GM20431 (cell line): ENCODE measurements at regions not wholly inside any gene's neighbourhood (a gene's known extent, or its start where the extent isn't known, plus 50 kb on each side); places are given as distances from the start of the nearest gene placed in this dataset.

Experiments used
- in situ Hi-C: fragments of 300-500 bp; cut with MseI, MboI; formaldehyde crosslinking; loops from one replicate; pipeline ENCODE4 v1.15.0; 2020; ENCODE audit warnings: low sequenced_read_pairs; ENCODE audit not compliant: unreplicated experiment

DNA sequence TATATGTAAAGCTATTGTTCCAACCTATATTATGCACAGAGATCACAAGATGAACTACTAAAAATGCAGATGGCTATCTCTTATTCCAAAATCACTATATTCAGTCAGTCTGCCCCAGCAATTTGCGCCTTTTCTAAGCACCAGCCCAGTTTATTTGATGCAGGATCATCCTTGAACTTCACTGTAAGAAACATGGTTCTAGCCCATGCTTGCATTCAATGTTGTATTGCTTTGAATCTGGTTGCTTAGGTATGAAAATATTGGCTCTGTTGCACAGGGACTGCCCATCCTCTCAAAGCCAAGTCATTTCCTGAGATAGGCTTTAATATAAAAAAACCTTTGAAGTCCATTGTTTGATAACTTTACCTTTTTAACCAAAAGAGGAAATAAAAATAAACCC lies 170.5 kb upstream of the LRIG1 start:
- in situ Hi-C loops = no loop called here

GRCh38 chr3:66672830-66673229 lies 172.0 kb upstream of the LRIG1 start:
- in situ Hi-C loops = no loop called here

DNA sequence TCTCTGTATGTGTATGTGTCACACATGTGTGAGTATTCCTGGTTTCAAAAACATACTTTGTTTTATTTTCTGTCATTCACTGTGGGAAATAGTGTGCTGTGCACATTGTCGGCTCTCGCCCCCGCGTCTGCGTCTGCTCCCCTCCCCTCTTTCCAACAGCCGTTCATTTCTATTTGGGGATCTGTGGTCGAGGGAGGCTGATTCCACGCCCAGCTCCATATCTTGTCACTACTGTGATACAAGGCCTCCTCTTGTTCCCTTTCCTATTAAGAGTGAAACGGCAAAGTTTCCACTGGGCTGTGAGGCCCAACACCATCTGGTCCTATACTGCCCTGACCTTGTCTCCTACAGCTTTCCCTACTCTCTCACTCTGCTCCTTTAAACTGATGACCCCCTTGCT lies 172.5 kb upstream of the LRIG1 start:
- in situ Hi-C loops = no loop called here

- in situ Hi-C loops = no loop called here
Observed at GRCh38 chr3:66675366-66675765, 174.5 kb upstream of the LRIG1 start.

- in situ Hi-C loops = no loop called here
Observed at GRCh38 chr3:66692042-66692765, 191.4 kb upstream of the LRIG1 start.

DNA sequence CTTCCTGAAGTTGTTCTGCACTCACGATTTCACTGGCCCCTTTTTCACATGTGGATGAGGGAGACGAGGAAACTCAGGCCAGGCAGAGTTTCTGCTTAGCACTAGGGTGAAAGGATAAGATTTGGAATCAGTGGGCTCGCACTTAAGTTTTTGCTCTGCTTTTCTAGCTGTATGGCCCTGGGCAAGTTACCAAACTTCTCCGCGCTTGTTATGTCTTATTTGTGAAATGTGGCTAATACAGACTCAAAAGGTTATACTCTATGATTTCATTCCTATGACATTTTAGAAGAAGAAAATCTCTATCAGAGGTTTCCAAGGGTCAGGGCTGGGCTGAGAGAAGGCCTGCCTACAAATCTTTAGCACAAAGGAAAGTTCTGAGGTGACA lies 191.9 kb upstream of the LRIG1 start:
- in situ Hi-C loops = no loop called here

DNA sequence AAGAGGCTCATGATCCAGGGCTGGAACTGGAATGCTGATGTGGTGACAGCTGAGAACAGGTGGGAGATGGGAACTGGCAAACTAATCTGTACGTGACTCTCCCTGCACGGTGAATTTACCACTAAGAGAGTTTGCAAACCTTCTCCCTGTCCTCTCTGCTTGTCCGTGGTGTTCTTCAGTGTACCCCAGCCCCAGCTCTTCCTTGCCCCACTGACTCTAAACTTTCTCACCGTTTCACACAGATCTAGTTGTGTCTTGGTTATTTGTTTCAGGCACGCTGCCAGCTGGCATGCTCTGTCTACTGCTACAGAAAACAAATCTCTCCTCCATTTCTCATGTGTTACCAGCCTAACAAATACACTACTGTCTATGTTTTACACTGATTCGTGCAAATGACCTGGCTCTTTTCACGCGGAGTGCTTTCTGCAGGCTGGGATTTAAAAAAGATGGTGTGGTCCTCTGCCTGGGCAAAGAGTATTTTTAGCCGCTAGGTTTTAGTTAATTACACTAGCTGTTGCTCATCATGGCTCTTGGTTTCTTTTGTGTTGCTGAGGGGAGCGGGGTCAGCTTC lies 192.7 kb upstream of the LRIG1 start:
- in situ Hi-C loops = no loop called here

GRCh38 chr3:66702126-66702525 lies 201.3 kb upstream of the LRIG1 start:
- in situ Hi-C loops = no loop called here

- in situ Hi-C loops = no loop called here
Observed at GRCh38 chr3:66703501-66703900, 202.7 kb upstream of the LRIG1 start.

- in situ Hi-C loops = no loop called here
Observed at GRCh38 chr3:66705076-66705475, 204.3 kb upstream of the LRIG1 start.

DNA sequence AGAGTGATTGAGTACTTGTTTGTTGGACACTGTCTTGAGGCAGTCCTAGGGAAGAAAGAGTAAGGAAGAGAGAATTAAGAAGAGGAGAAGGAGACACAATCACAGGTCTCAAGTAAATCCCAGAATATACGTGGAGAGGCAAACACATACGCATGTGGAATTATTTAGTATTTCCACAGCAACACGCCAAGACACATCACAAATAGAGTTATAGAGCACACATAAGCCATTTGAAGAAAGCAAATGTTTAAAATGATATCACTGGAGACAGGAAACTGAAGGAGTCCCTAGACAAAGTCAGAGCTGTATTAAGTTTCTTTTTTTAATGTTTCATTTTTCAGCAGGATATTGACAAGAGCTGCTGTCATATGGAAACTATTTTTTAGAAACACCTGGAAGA lies 206.1 kb upstream of the LRIG1 start:
- in situ Hi-C loops = no loop called here

GRCh38 chr3:66709532-66709931 lies 208.7 kb upstream of the LRIG1 start:
- in situ Hi-C loops = no loop called here

GRCh38 chr3:66712210-66712609 lies 211.4 kb upstream of the LRIG1 start:
- in situ Hi-C loops = no loop called here

DNA sequence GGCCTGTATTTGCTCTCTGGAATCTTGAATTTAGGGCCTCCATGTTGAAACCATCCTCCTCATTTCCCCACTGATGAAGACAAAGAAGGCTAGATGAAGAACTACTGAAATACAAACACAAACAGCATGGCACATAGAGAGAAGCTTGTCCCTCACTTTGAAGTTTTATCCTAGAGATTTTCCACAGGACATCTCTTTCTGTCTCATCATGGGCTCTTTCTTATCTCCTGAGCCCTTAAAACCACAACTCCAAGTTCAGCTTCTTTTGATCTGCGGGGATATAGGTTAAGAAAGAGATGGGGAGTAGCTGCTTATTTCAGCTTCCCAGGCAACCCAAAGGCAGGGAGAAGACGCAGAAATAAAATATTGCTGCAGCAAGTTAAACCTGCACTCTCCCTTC lies 213.1 kb upstream of the LRIG1 start:
- in situ Hi-C loops = no loop called here

DNA sequence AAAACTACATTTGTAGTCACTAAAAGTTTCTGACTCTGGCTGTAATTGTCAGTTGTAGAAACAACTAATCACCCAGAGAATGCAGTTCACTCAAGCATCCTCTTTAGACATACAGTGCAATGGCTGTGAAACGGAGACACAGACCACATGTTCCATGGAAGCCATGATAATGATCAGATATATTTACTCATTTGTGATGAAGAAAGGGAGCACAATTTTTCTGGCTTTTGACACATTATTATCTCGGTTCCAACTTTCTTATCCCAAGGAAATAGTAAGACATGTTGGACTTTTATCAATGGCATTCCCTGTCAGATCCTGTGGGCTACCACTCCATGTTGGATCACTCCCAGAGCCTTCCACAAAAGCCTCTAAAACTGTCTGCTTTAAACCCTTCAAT lies 215.0 kb upstream of the LRIG1 start:
- in situ Hi-C loops = no loop called here

DNA sequence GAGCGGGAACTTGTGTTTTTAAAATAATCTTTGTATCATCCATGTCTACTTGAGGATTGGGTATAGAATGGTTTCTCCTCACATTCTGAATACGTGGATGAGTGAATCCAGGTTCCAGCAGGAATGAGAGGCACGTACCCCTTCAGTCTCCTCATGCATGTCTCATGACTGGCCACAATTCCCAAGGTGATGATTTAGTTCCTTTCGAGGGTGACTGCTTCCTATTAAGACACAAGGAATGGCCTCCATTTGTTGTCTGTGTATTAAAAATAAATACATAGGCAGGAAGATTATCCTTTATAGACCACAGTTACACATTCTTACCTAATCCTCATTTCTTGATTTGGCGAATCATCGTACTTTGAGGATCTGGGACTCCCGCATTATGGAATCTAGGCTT lies 217.0 kb upstream of the LRIG1 start:
- in situ Hi-C loops = no loop called here

GRCh38 chr3:66719796-66720356 lies 219.1 kb upstream of the LRIG1 start:
- in situ Hi-C loops = no loop called here

DNA sequence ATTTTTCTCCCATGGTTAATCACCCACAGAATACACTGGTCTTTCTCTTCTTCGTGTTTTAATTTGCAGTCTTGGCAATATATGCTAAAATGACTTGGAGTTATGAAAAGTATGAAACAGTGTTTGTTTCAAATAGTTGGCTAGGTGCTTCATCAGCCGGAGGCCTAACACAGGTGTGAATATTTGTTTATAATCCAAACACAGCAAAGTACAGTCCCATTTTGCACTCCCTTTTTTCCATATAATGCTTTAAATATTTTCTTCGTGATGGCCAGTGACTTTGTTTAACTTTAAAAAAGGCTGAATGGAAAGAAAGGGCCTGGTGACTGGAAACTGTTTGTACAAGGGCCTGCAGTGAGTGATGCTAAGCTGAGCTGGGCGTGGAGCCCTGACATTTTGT lies 219.7 kb upstream of the LRIG1 start:
- in situ Hi-C loops = no loop called here

- in situ Hi-C loops = no loop called here
Observed at GRCh38 chr3:66722675-66723074, 221.9 kb upstream of the LRIG1 start.

DNA sequence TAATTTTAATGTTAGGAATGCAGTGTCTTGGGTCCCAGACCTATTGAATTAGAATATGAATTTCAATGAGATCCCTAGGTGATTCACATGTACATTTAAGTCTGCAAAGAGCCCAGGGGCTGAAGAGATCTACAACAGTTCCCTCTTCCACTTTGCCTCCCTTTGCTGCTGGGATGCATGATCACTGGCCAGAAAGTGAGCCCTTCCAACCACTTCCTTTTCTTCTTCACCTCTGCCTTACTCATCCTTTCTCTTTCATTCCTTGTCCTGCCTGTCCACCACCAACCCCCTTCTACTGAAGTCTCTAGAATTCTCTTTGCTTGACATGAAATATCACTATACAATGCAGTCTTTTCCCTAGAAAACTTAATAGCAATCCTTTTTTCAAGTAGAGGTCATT lies 222.4 kb upstream of the LRIG1 start:
- in situ Hi-C loops = no loop called here

- in situ Hi-C loops = no loop called here
Observed at GRCh38 chr3:66729687-66730393, 229.0 kb upstream of the LRIG1 start.
